ENCODE measurements at regions not wholly inside any gene's neighbourhood (a gene's known extent, or its start where the extent isn't known, plus 50 kb on each side); places are given as distances from the start of the nearest gene placed in this dataset.

DNA sequence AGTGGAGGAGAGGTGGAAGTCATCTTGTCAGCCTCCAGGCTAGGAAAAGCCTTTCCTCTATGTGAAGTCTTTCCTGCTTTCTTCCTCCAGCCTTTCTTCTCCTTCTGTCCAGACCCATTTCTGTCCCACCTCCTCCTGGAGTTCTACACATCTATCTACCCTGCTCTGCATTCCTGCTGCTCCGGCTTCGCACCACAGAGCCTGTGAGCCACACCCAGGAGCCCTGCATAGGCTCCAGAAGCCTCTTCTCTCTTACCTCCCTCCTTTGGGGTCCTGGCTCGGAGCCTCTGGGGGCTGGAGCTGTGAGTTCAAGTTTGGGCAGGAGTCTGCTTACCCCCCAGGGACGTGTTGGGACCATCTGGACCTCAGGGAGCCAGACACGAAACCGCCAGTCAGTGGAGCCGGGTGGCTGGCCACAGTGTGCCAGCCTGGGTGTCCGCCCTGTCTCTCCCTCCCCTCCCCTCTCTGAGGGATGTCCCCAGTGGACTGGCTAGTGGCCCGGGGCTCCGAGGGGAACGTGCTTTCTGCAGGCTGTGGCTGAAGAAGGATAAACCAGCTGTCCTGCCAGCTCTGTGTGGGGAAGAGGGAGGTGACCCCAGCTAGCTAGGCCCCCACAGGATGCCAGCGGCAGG lies 99.2 kb downstream of the VEGFA start:
- TF ChIP-seq, protein P1, sequence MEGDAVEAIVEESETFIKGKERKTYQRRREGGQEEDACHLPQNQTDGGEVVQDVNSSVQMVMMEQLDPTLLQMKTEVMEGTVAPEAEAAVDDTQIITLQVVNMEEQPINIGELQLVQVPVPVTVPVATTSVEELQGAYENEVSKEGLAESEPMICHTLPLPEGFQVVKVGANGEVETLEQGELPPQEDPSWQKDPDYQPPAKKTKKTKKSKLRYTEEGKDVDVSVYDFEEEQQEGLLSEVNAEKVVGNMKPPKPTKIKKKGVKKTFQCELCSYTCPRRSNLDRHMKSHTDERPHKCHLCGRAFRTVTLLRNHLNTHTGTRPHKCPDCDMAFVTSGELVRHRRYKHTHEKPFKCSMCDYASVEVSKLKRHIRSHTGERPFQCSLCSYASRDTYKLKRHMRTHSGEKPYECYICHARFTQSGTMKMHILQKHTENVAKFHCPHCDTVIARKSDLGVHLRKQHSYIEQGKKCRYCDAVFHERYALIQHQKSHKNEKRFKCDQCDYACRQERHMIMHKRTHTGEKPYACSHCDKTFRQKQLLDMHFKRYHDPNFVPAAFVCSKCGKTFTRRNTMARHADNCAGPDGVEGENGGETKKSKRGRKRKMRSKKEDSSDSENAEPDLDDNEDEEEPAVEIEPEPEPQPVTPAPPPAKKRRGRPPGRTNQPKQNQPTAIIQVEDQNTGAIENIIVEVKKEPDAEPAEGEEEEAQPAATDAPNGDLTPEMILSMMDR (conservative IDR thresholded peaks at IDR 0.05; ENCODE audit: control insufficient read depth, insufficient read depth, low read depth, low read length), result no peak
- H3K4me3 ChIP-seq (ENCODE audit: control insufficient read depth, low read depth, low read length), result no peak overlapping the region

GRCh38 chr6:43868467-43868866 lies 98.5 kb downstream of the VEGFA start:
- TF ChIP-seq, protein P1 (conservative IDR thresholded peaks at IDR 0.05; ENCODE audit: control insufficient read depth, insufficient read depth, low read depth, low read length), result no peak
- no peak overlapping the region for H3K4me3 ChIP-seq (ENCODE audit: control insufficient read depth, low read depth, low read length)
- no peak for DNase-seq (ENCODE audit: low read depth)

More for the DNA sequence above, 99.2 kb downstream of the VEGFA start:
- no peak for DNase-seq (ENCODE audit: low read depth)

GRCh38 chr6:43867996-43868395 lies 98.0 kb downstream of the VEGFA start:
- no peak for DNase-seq (ENCODE audit: low read depth)
- TF ChIP-seq, protein P1 (conservative IDR thresholded peaks at IDR 0.05; ENCODE audit: control insufficient read depth, insufficient read depth, low read depth, low read length), result no peak
- no peak overlapping the region for H3K4me3 ChIP-seq (ENCODE audit: control insufficient read depth, low read depth, low read length)

- TF ChIP-seq, protein P1 (conservative IDR thresholded peaks at IDR 0.05; ENCODE audit: control insufficient read depth, insufficient read depth, low read depth, low read length), result no peak
- H3K4me3 ChIP-seq (ENCODE audit: control insufficient read depth, low read depth, low read length), result no peak overlapping the region
- no peak for DNase-seq (ENCODE audit: low read depth)
Observed at GRCh38 chr6:43867246-43867645, 97.2 kb downstream of the VEGFA start.

DNA sequence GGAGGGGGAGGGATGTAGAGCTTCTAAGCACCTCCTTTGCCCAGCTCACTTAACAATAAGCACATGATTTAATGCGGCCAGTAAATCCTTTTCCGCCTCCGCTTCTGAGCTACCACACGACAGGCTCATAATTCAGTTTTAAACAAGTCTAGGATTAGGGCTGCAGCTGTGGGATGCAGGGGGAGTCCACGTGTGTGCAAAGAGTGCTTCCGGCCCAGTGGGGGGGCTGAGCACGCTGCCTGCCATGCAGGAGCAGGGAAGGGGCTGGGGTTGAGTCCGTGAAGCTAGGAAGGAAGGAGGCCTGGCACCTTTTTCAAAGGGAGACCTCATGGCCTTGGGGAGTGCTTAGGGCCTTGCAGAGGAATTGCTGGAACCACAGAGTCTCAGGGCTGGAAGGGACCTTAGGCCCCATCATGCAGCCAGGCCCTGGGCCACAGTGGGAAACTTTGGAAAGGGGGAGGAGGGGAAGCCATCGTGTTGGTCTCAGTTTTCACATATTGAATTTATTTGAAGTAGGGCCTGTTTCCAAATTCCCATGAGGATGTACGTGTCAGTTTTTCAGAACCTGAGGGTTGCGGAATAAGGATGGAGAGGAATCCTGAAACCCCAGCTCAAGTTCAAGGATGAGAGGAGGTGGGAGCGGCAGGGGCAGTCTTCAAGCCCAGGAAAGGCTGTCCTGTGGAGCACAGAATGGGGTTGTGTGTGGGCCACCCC lies 96.1 kb downstream of the VEGFA start:
- DNase-seq (ENCODE audit: low read depth), result peak; percentile 23
- H3K4me3 ChIP-seq (ENCODE audit: control insufficient read depth, low read depth, low read length), result no peak overlapping the region
- TF ChIP-seq, protein P1 (conservative IDR thresholded peaks at IDR 0.05; ENCODE audit: control insufficient read depth, insufficient read depth, low read depth, low read length), result no peak

GRCh38 chr6:43865086-43865485 lies 95.1 kb downstream of the VEGFA start:
- no peak overlapping the region for H3K4me3 ChIP-seq (ENCODE audit: control insufficient read depth, low read depth, low read length)
- TF ChIP-seq, protein P1 (conservative IDR thresholded peaks at IDR 0.05; ENCODE audit: control insufficient read depth, insufficient read depth, low read depth, low read length), result no peak
- no peak for DNase-seq (ENCODE audit: low read depth)
